GM20000 (cell line): ENCODE measurements at regions not wholly inside any gene's neighbourhood (a gene's known extent, or its start where the extent isn't known, plus 50 kb on each side); places are given as distances from the start of the nearest gene placed in this dataset.
"Not testable (repeated sequence)": the region's sequence is repeated elsewhere in the genome, so short reads cannot be mapped to it uniquely, and the experiment has no call there.

Experiments used
- DNase-seq: peaks from one replicate; pipeline ENCODE4 v3.0.0; 2012; ENCODE audit warnings: low spot score
- TF ChIP-seq, protein P1 (sequence below): IDR thresholded peaks from 2 replicates; pipeline ENCODE4 v1.5.1; 2012; ENCODE audit warnings: mild to moderate bottlenecking, control low read depth; ENCODE audit errors: extremely low read depth, missing control alignments

DNA sequence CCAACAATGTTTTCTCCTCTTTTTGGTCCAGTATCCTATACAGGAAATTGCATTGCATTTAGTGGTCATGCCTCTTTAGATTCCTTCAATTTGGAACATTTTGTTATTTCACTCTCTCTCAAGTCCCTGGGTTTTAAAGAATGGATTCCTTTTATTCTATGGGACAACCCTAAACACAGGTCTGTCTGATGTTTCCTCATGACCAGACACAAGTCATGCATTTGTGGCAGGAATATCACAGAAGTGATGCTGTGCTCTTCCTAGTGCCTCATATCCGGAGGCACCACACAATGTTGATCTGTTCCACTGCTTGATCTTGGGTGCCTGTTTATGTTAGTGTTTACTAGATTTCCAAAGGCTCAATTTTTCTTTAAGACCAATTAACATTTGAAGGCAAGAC, 69.7 kb upstream of the H2AZ1 start:
- TF ChIP-seq, protein P1, sequence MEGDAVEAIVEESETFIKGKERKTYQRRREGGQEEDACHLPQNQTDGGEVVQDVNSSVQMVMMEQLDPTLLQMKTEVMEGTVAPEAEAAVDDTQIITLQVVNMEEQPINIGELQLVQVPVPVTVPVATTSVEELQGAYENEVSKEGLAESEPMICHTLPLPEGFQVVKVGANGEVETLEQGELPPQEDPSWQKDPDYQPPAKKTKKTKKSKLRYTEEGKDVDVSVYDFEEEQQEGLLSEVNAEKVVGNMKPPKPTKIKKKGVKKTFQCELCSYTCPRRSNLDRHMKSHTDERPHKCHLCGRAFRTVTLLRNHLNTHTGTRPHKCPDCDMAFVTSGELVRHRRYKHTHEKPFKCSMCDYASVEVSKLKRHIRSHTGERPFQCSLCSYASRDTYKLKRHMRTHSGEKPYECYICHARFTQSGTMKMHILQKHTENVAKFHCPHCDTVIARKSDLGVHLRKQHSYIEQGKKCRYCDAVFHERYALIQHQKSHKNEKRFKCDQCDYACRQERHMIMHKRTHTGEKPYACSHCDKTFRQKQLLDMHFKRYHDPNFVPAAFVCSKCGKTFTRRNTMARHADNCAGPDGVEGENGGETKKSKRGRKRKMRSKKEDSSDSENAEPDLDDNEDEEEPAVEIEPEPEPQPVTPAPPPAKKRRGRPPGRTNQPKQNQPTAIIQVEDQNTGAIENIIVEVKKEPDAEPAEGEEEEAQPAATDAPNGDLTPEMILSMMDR: no peak
- DNase-seq: no peak

DNA sequence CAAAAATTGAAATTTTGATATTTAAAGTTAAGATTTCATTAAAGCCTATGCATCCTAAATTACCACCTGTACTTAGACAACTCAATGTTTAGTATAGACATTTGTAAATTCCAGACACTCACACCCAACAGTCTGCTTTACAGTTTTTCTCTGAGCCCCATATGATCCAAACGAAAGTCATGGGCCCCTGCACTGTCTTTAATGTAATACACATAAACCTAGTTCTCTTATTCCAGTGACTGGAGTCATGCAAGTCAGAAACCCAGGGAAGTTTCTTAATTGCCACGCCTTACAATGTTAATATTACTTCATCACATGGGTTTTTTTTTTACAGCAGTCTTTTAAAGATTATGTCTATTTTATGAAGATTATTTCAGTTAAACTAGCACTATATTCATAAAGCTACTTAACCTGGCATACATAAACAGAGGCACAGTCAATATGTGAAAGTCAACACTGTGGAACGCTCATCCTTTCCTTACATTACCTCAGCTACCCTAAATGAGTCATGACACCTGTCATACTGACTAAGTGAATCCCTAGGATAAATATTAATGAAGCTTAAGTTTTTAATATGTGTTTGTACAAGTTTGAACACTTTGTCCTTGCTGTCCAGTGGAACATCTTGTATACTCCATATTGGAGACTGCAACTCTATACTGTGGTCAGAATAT, 67.7 kb upstream of the H2AZ1 start:
- DNase-seq: no peak
- TF ChIP-seq, protein P1: no peak

DNA sequence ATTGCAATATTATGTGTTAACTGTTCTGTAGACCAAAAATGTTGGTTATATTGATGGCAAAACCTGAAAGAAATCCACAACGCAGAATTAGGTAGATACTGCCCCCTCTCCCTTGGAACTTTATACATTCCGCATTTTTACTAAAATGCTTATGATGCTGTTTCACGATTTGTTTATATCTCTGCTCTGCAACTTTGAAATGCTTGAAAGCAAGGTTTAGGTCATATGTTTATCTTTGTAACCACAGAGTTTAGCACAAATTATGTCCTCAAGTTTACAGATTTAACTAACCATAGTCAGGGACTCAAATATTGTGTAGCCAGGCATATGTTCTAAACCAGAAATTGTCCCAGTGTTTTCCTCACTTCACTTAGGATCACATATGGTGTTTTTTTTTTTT, 66.1 kb upstream of the H2AZ1 start:
- no peak for DNase-seq
- TF ChIP-seq, protein P1: no peak

DNA sequence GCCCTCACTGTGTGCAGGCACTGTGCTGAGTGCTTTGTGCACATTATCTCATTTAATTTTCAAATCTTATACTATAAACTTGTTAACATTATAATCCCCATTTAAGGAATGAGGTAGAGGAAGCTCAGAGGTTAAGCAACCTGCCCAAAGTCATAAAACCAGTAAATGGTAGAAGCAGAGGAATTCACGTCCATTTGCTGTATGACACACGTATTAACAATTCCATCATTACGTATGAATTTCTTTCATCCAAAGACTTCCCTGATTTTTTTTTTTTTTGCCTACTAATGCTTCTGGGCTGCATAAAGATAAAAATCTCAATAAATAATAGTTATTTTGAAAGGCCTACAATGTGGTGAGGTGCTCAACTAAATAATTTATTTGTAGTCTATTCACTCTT, 64.5 kb upstream of the H2AZ1 start:
- DNase-seq: no peak

DNA sequence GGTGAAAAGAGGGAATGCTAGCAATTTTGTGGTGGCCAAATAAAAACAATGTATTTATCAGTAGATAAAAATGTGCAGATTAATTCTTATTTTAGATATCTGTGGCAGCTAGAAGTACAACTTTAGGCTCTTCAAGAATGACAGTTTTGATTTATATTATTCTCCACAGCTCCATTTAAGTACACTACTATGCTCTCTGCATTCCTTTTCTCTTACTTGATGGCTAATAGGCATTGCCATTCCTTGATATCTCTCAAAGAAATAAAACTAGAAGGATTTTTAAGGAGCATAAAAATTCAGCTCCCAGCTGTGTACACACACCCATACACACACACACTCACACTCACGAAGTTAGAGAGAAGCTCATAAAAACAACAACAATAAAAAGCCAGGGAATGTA, 59.4 kb upstream of the H2AZ1 start:
- DNase-seq: no peak
- TF ChIP-seq, protein P1: no peak

More for the DNA sequence above, 64.5 kb upstream of the H2AZ1 start:
- TF ChIP-seq, protein P1: no peak

DNA sequence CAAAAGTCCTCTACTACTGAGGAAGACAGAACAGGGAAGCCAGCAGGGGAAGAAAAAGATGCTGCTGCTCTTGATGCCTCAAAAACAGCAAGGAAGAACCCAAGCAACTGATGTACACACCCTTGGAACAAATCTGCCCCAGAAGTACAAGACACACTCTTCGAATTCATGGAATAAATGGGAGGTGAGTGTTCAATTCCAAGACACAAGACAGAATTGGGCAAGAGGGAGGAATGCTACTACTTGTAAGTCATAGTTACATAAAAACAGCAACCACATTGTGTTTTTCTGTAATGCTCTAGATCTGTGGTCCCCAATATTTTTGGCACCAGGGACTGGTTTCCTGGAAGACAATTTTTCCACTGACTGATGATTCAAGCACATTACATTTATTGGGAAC, 58.0 kb upstream of the H2AZ1 start:
- no peak for DNase-seq

DNA sequence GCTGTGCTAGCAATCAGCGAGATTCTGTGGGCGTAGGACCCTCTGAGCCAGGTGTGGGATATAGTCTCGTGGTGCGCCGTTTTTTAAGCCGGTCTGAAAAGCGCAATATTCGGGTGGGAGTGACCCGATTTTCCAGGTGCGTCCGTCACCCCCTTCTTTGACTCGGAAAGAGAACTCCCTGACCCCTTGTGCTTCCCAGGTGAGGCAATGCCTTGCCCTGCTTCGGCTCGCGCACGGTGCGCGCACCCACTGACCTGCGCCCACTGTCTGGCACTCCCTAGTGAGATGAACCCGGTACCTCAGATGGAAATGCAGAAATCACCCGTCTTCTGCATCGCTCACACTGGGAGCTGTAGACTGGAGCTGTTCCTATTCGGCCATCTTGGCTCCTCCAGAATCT, 56.1 kb upstream of the H2AZ1 start:
- DNase-seq: not testable (repeated sequence)

More for the DNA sequence above, 58.0 kb upstream of the H2AZ1 start:
- TF ChIP-seq, protein P1: no peak
